GM23338 (cell line): ENCODE measurements at regions not wholly inside any gene's neighbourhood (a gene's known extent, or its start where the extent isn't known, plus 50 kb on each side); places are given as distances from the start of the nearest gene placed in this dataset.

Source experiments
- ATAC-seq: fragments of 200-7000 bp; cut with Tn5 transposase; 3 replicates; pipeline ENCODE4 v1.9.1; 2020
- DNase-seq: peaks from one replicate; pipeline ENCODE4 v3.0.0-alpha.2; 2015; ENCODE audit warnings: low spot score
- H2AFZ ChIP-seq: fragments of 200-600 bp; sonication (generic); 2 replicates; pipeline ENCODE4 v1.8.0; 2016; ENCODE audit warnings: antibody characterized with exemption, mild to moderate bottlenecking, moderate library complexity
- H3F3A ChIP-seq: fragments of 200-600 bp; sonication (generic); replicated peaks from 2 replicates; pipeline ENCODE4 v1.8.0; 2017; ENCODE audit warnings: antibody characterized with exemption, mixed run types, low read depth
- H3K27ac ChIP-seq: fragments of 200-600 bp; sonication (generic); 2 replicates; pipeline ENCODE4 v1.6.1; 2016; ENCODE audit warnings: low read depth
- H3K27me3 ChIP-seq: fragments of 200-600 bp; sonication (generic); 2 replicates; pipeline ENCODE4 v1.8.0; 2016; ENCODE audit warnings: mild to moderate bottlenecking, mixed run types, moderate library complexity; ENCODE audit not compliant: insufficient read depth
- H3K36me3 ChIP-seq: fragments of 200-600 bp; sonication (generic); 2 replicates; pipeline ENCODE4 v1.8.0; 2016; ENCODE audit warnings: mild to moderate bottlenecking; ENCODE audit not compliant: insufficient read depth
- H3K4me1 ChIP-seq: fragments of 200-600 bp; sonication (generic); 2 replicates; pipeline ENCODE4 v1.8.0; 2016; ENCODE audit warnings: mild to moderate bottlenecking, moderate library complexity; ENCODE audit not compliant: insufficient read depth
- H3K4me2 ChIP-seq: fragments of 200-600 bp; sonication (generic); 2 replicates; pipeline ENCODE4 v1.7.1; 2017; ENCODE audit warnings: mixed run types
- H3K4me3 ChIP-seq: fragments of 200-600 bp; sonication (generic); 2 replicates; pipeline ENCODE4 v1.6.1; 2016; ENCODE audit warnings: mixed run types
- H3K79me2 ChIP-seq: fragments of 200-600 bp; sonication (generic); replicated peaks from 2 replicates; pipeline ENCODE4 v1.8.0; 2017; ENCODE audit warnings: mild to moderate bottlenecking; ENCODE audit not compliant: insufficient read depth
- H3K9me2 ChIP-seq: fragments of 200-600 bp; sonication (generic); 2 replicates; pipeline ENCODE4 v1.8.0; 2017; ENCODE audit not compliant: insufficient read depth
- H4K20me1 ChIP-seq: fragments of 200-600 bp; sonication (generic); replicated peaks from 2 replicates; pipeline ENCODE4 v1.8.0; 2017; ENCODE audit warnings: mild to moderate bottlenecking; ENCODE audit not compliant: insufficient read depth
- H3K27ac Mint-ChIP-seq: 2 replicates; pipeline ENCODE4 v1.8.0; 2020; ENCODE audit warnings: inconsistent platforms, mild to moderate bottlenecking, moderate library complexity, mixed read lengths
- H3K27me3 Mint-ChIP-seq: 3 replicates; pipeline ENCODE4 v1.8.0; 2022; ENCODE audit warnings: low read depth, mild to moderate bottlenecking, moderate library complexity, mixed read lengths, inconsistent platforms; ENCODE audit not compliant: insufficient read depth, poor library complexity
- H3K36me3 Mint-ChIP-seq: 3 replicates; pipeline ENCODE4 v1.8.0; 2021; ENCODE audit warnings: low read depth, mild to moderate bottlenecking, inconsistent platforms, moderate library complexity, mixed read lengths
- H3K4me1 Mint-ChIP-seq: 3 replicates; pipeline ENCODE4 v1.8.0; 2020; ENCODE audit warnings: mild to moderate bottlenecking, inconsistent platforms, mixed read lengths
- H3K4me3 Mint-ChIP-seq: 3 replicates; pipeline ENCODE4 v1.8.0; 2021; ENCODE audit warnings: moderate library complexity, mild to moderate bottlenecking, inconsistent platforms, mixed read lengths
- H3K9me3 Mint-ChIP-seq: 3 replicates; pipeline ENCODE4 v1.8.0; 2020; ENCODE audit warnings: moderate library complexity, mild to moderate bottlenecking, inconsistent platforms, mixed read lengths
- CREB1 ChIP-seq: fragments of 250-450 bp; sonication (Bioruptor Pico); IDR thresholded peaks from 2 replicates; pipeline ENCODE4 v1.5.0; 2020; ENCODE audit warnings: low read depth, mild to moderate bottlenecking, moderate library complexity
- ETS1 ChIP-seq: IDR thresholded peaks from 2 replicates; pipeline ENCODE4 v1.6.1; 2016; ENCODE audit warnings: antibody characterized with exemption
- EZH2 ChIP-seq: fragments of 200-600 bp; sonication (generic); IDR thresholded peaks from one replicate; pipeline ENCODE4 v1.8.0; 2017; ENCODE audit warnings: antibody characterized with exemption, mild to moderate bottlenecking, low read depth; ENCODE audit not compliant: unreplicated experiment
- EZH2phosphoT487 ChIP-seq: fragments of 200-600 bp; sonication (generic); IDR thresholded peaks from one replicate; pipeline ENCODE4 v1.8.1; 2018; ENCODE audit warnings: antibody characterized with exemption; ENCODE audit not compliant: unreplicated experiment
- NANOG ChIP-seq: IDR thresholded peaks from 2 replicates; pipeline ENCODE4 v1.6.1; 2016; ENCODE audit warnings: antibody characterized with exemption, borderline replicate concordance
- POLR2AphosphoS5 ChIP-seq: IDR thresholded peaks from 2 replicates; pipeline ENCODE4 v1.6.1; 2016; ENCODE audit warnings: antibody characterized with exemption, low read depth
- ZNF114 ChIP-seq: fragments of 250-450 bp; sonication (Bioruptor Pico); IDR thresholded peaks from 2 replicates; pipeline ENCODE4 v1.5.0; 2020; ENCODE audit warnings: mild to moderate bottlenecking, moderate library complexity

- TF ChIP-seq ETS1, result no peak
- no peak for TF ChIP-seq EZH2
- no peak for TF ChIP-seq POLR2AphosphoS5
- TF ChIP-seq CREB1 (CRISPR knock-in tag), result no peak
- no peak for TF ChIP-seq EZH2phosphoT487
These were observed 51.4 kb upstream of the ZNF516 start (continued) for GRCh38 chr18:76546436-76546835.

GRCh38 chr18:76546088-76546435 is 51.0 kb upstream of the ZNF516 start:
- no peaks in the 10 kb centered on the region for H3K79me2 ChIP-seq
- H3K27ac Mint-ChIP-seq, result no peak overlapping the region
- peaks cover 17% of the 10 kb centered on the region for H3K4me1 ChIP-seq
- no peaks in the 10 kb centered on the region for H4K20me1 ChIP-seq
- no peak overlapping the region for H3K4me3 ChIP-seq
- H3K4me3 Mint-ChIP-seq, result no peak overlapping the region
- H3K9me2 ChIP-seq, result no peaks in the 10 kb centered on the region
- peaks cover 2% of the 10 kb centered on the region for H3K27me3 Mint-ChIP-seq
- no peak for DNase-seq
- no peak for TF ChIP-seq ETS1
- H3F3A ChIP-seq, result no peaks in the 10 kb centered on the region
- no peak overlapping the region for H3K4me2 ChIP-seq
- no peaks in the 10 kb centered on the region for H3K36me3 Mint-ChIP-seq
- H3K27me3 ChIP-seq, result no peaks in the 10 kb centered on the region
- peak overlapping the region; percentile 84; the same call in 1 of the 2 replicates for H2AFZ ChIP-seq
- H3K27ac ChIP-seq, result no peak overlapping the region
- no peaks in the 10 kb centered on the region for H3K36me3 ChIP-seq
- peaks cover 33% of the 10 kb centered on the region for H3K4me1 Mint-ChIP-seq
- ATAC-seq, result no peak
- no peaks in the 10 kb centered on the region for H3K9me3 Mint-ChIP-seq

- no peak overlapping the region for H3K27ac Mint-ChIP-seq
- Histone ChIP-seq H3K27me3 (no peaks in the 10 kb centered on the region), H3K4me1 (peaks cover 17% of the 10 kb centered on the region), H3K36me3 (no peaks in the 10 kb centered on the region), H3K79me2 (no peaks in the 10 kb centered on the region), H4K20me1 (no peaks in the 10 kb centered on the region), H3K27ac (no peak overlapping the region), H3K4me3 (no peak overlapping the region), H3K9me2 (no peaks in the 10 kb centered on the region), H3K4me2 (no peak overlapping the region), H2AFZ (peak overlapping the region; percentile 84; the same call in 1 of the 2 replicates), H3F3A (no peaks in the 10 kb centered on the region)
- H3K27me3 Mint-ChIP-seq, result peaks cover 2% of the 10 kb centered on the region
- H3K4me1 Mint-ChIP-seq, result peaks cover 33% of the 10 kb centered on the region
- TF ChIP-seq POLR2AphosphoS5 (no peak), NANOG (no peak), CREB1 (CRISPR knock-in tag) (no peak), ZNF114 (no peak)
- no peak overlapping the region for H3K4me3 Mint-ChIP-seq
- no peaks in the 10 kb centered on the region for H3K36me3 Mint-ChIP-seq
- ATAC-seq (no peak), DNase-seq (no peak)
- no peaks in the 10 kb centered on the region for H3K9me3 Mint-ChIP-seq
These were observed 50.5 kb upstream of the ZNF516 start for GRCh38 chr18:76545433-76546087.
